BLaER1 (cell line): ENCODE measurements at regions not wholly inside any gene's neighbourhood (a gene's known extent, or its start where the extent isn't known, plus 50 kb on each side); places are given as distances from the start of the nearest gene placed in this dataset.

Source experiments
- H3K27ac ChIP-seq: shearing (Covaris generic); formaldehyde crosslinking; 2 replicates; pipeline ENCODE4 v1.8.1; 2022
- H3K27me3 ChIP-seq: shearing (Covaris generic); formaldehyde crosslinking; 2 replicates; pipeline ENCODE4 v1.8.1; 2022
- H3K36me3 ChIP-seq: shearing (Covaris generic); formaldehyde crosslinking; 2 replicates; pipeline ENCODE4 v1.8.1; 2022
- H3K4me1 ChIP-seq: shearing (Covaris generic); formaldehyde crosslinking; 2 replicates; pipeline ENCODE4 v1.8.1; 2022
- H3K4me2 ChIP-seq: shearing (Covaris generic); formaldehyde crosslinking; 2 replicates; pipeline ENCODE4 v1.8.1; 2022
- H3K4me3 ChIP-seq: shearing (Covaris generic); formaldehyde crosslinking; 2 replicates; pipeline ENCODE4 v1.8.1; 2022
- H3K9ac ChIP-seq: shearing (Covaris generic); formaldehyde crosslinking; 2 replicates; pipeline ENCODE4 v1.8.1; 2022
- H3K9me3 ChIP-seq: shearing (Covaris generic); formaldehyde crosslinking; 2 replicates; pipeline ENCODE4 v1.8.1; 2022
- H4K20me1 ChIP-seq: shearing (Covaris generic); formaldehyde crosslinking; 2 replicates; pipeline ENCODE4 v1.8.1; 2022
- Cebpa-rat ChIP-seq: shearing (Covaris generic); IDR thresholded peaks from 2 replicates; pipeline ENCODE4 v1.8.1; 2022

- H3K4me2 ChIP-seq: no peak overlapping the region
- no peaks in the 10 kb centered on the region for H3K27me3 ChIP-seq
- no peak for TF ChIP-seq Cebpa-rat
- no peaks in the 10 kb centered on the region for H4K20me1 ChIP-seq
- H3K36me3 ChIP-seq: no peaks in the 10 kb centered on the region
- H3K9ac ChIP-seq: no peak overlapping the region
- H3K4me3 ChIP-seq: no peak overlapping the region
- 0 out of 2 replicates have a peak, but pooled peaks cover 3% of the 10 kb centered on the region for H3K9me3 ChIP-seq
- H3K4me1 ChIP-seq: peaks cover 8% of the 10 kb centered on the region; the same call in 1 of the 2 replicates
- H3K27ac ChIP-seq: no peak overlapping the region
Observed at GRCh38 chr9:108072740-108073139, 583.2 kb upstream of the KLF4 start.

- no peak overlapping the region for H3K4me2 ChIP-seq
- 0 out of 2 replicates have a peak, but pooled peaks cover 3% of the 10 kb centered on the region for H3K9me3 ChIP-seq
- H3K36me3 ChIP-seq: no peaks in the 10 kb centered on the region
- no peak overlapping the region for H3K9ac ChIP-seq
- H4K20me1 ChIP-seq: no peaks in the 10 kb centered on the region
- H3K27ac ChIP-seq: no peak overlapping the region
- peaks cover 8% of the 10 kb centered on the region; the same call in 1 of the 2 replicates for H3K4me1 ChIP-seq
- TF ChIP-seq Cebpa-rat: no peak
- no peak overlapping the region for H3K4me3 ChIP-seq
- no peaks in the 10 kb centered on the region for H3K27me3 ChIP-seq
Observed at GRCh38 chr9:108070861-108071260, 581.3 kb upstream of the KLF4 start.

- Histone ChIP-seq H3K27me3 (no peaks in the 10 kb centered on the region), H3K27ac (no peak overlapping the region), H3K9me3 (0 out of 2 replicates have a peak, but pooled peaks cover 3% of the 10 kb centered on the region), H3K4me1 (peaks cover 4% of the 10 kb centered on the region; the same call in 1 of the 2 replicates), H3K36me3 (no peaks in the 10 kb centered on the region), H3K9ac (no peak overlapping the region), H4K20me1 (no peaks in the 10 kb centered on the region), H3K4me2 (no peak overlapping the region), H3K4me3 (no peak overlapping the region)
- no peak for TF ChIP-seq Cebpa-rat
Observed at GRCh38 chr9:108069991-108070390, 580.4 kb upstream of the KLF4 start.

GRCh38 chr9:108062680-108063079 lies 573.1 kb upstream of the KLF4 start:
- TF ChIP-seq Cebpa-rat: no peak
- Histone ChIP-seq H3K4me3 (no peak overlapping the region), H4K20me1 (no peaks in the 10 kb centered on the region), H3K9ac (no peak overlapping the region), H3K27me3 (no peaks in the 10 kb centered on the region), H3K4me1 (no peaks in the 10 kb centered on the region), H3K4me2 (no peak overlapping the region), H3K36me3 (no peaks in the 10 kb centered on the region), H3K9me3 (no peaks in the 10 kb centered on the region), H3K27ac (no peak overlapping the region)

GRCh38 chr9:108060175-108060574 lies 570.6 kb upstream of the KLF4 start:
- no peaks in the 10 kb centered on the region for H3K27me3 ChIP-seq
- 0 out of 2 replicates have a peak, but pooled peaks cover 5% of the 10 kb centered on the region for H3K4me1 ChIP-seq
- no peak overlapping the region for H3K4me2 ChIP-seq
- no peaks in the 10 kb centered on the region for H4K20me1 ChIP-seq
- H3K36me3 ChIP-seq: no peaks in the 10 kb centered on the region
- no peak for TF ChIP-seq Cebpa-rat
- H3K9ac ChIP-seq: no peak overlapping the region
- H3K27ac ChIP-seq: no peak overlapping the region
- H3K4me3 ChIP-seq: no peak overlapping the region
- H3K9me3 ChIP-seq: no peaks in the 10 kb centered on the region

GRCh38 chr9:108058135-108058814 lies 568.7 kb upstream of the KLF4 start:
- H3K9ac ChIP-seq: no peak overlapping the region
- H3K27ac ChIP-seq: no peak overlapping the region
- H3K4me1 ChIP-seq: 0 out of 2 replicates have a peak, but pooled peaks cover 5% of the 10 kb centered on the region
- no peaks in the 10 kb centered on the region for H3K9me3 ChIP-seq
- no peaks in the 10 kb centered on the region for H3K36me3 ChIP-seq
- no peaks in the 10 kb centered on the region for H3K27me3 ChIP-seq
- H4K20me1 ChIP-seq: no peaks in the 10 kb centered on the region
- no peak overlapping the region for H3K4me2 ChIP-seq
- TF ChIP-seq Cebpa-rat: no peak
- H3K4me3 ChIP-seq: no peak overlapping the region

- Histone ChIP-seq H4K20me1 (no peaks in the 10 kb centered on the region), H3K4me2 (no peak overlapping the region), H3K4me1 (0 out of 2 replicates have a peak, but pooled peaks cover 5% of the 10 kb centered on the region), H3K36me3 (no peaks in the 10 kb centered on the region), H3K9me3 (no peaks in the 10 kb centered on the region), H3K4me3 (no peak overlapping the region), H3K9ac (no peak overlapping the region), H3K27ac (no peak overlapping the region), H3K27me3 (no peaks in the 10 kb centered on the region)
- TF ChIP-seq Cebpa-rat: no peak
Observed at GRCh38 chr9:108057421-108058134, 568.0 kb upstream of the KLF4 start.

GRCh38 chr9:108056805-108057386 lies 567.3 kb upstream of the KLF4 start:
- Histone ChIP-seq H3K4me2 (no peak overlapping the region), H3K27me3 (no peaks in the 10 kb centered on the region), H3K9me3 (no peaks in the 10 kb centered on the region), H3K4me1 (0 out of 2 replicates have a peak, but pooled peaks cover 5% of the 10 kb centered on the region), H3K4me3 (no peak overlapping the region), H4K20me1 (no peaks in the 10 kb centered on the region), H3K27ac (no peak overlapping the region), H3K36me3 (no peaks in the 10 kb centered on the region), H3K9ac (no peak overlapping the region)
- no peak for TF ChIP-seq Cebpa-rat

GRCh38 chr9:108056084-108056804 lies 566.7 kb upstream of the KLF4 start:
- Histone ChIP-seq H3K27ac (no peak overlapping the region), H3K9ac (no peak overlapping the region), H3K27me3 (no peaks in the 10 kb centered on the region), H3K9me3 (no peaks in the 10 kb centered on the region), H4K20me1 (no peaks in the 10 kb centered on the region), H3K4me3 (no peak overlapping the region), H3K36me3 (no peaks in the 10 kb centered on the region), H3K4me2 (no peak overlapping the region), H3K4me1 (0 out of 2 replicates have a peak, but pooled peaks cover 5% of the 10 kb centered on the region)
- TF ChIP-seq Cebpa-rat: no peak
